Vagina (tissue), 2 donors: ENCODE measurements at regions not wholly inside any gene's neighbourhood (a gene's known extent, or its start where the extent isn't known, plus 50 kb on each side); places are given as distances from the start of the nearest gene placed in this dataset.
"Not testable (repeated sequence)": the region's sequence is repeated elsewhere in the genome, so short reads cannot be mapped to it uniquely, and the experiment has no call there.

ENCODE experiments used
- DNase-seq, 2 donors: peaks; one replicate each; pipeline ENCODE4 v3.0.0-alpha.2; 2017; ENCODE audit errors: extremely low spot score in 2 of 2
- H3K27ac ChIP-seq: fragments of 200-600 bp; sonication (generic); one replicate; pipeline ENCODE4 v1.5.1; 2019
- H3K27me3 ChIP-seq: fragments of 200-600 bp; sonication (generic); one replicate; pipeline ENCODE4 v1.5.1; 2019
- H3K36me3 ChIP-seq, 2 donors: fragments of 200-600 bp; sonication (generic); one replicate each; pipeline ENCODE4 v1.5.1; 2017 to 2019
- H3K4me1 ChIP-seq: fragments of 200-600 bp; sonication (generic); one replicate; pipeline ENCODE4 v1.5.1; 2019
- H3K4me3 ChIP-seq, 2 donors: fragments of 200-600 bp; sonication (generic); 1 replicate in 1 of 2; 2 replicates in 1 of 2; pipeline ENCODE4 v1.5.1; 2016 to 2019
- H3K9me3 ChIP-seq: fragments of 200-600 bp; sonication (generic); one replicate; pipeline ENCODE4 v1.5.1; 2019
- POLR2A ChIP-seq, 2 donors: fragments of 450-650 bp; IDR thresholded peaks; one replicate each; pipeline ENCODE4 v1.6.1; 2017; ENCODE audit warnings: antibody characterized with exemption in 2 of 2, mild to moderate bottlenecking in 2 of 2, moderate library complexity in 2 of 2
- POLR2AphosphoS5 ChIP-seq, 2 donors: sonication (generic); formaldehyde crosslinking; IDR thresholded peaks; one replicate each; pipeline ENCODE4 v1.9.0; 2017; ENCODE audit warnings: antibody characterized with exemption in 2 of 2, mild to moderate bottlenecking in 2 of 2, low read depth in 1 of 2; ENCODE audit not compliant: insufficient read depth in 1 of 2
- intact Hi-C: fragments of 100-400 bp; cut with DNase I; formaldehyde crosslinking; loops from one replicate; pipeline ENCODE4 v1.15.1; 2023
- TF ChIP-seq, protein P1 (sequence below), 3 experiments: fragments of 450-650 bp in 2 of 3; fragments of 200-600 bp in 1 of 3; sonication (generic) in 1 of 3; IDR thresholded peaks; one replicate each; pipeline ENCODE4 v1.5.1; 2017 to 2019; ENCODE audit warnings: antibody characterized with exemption in 3 of 3, mild to moderate bottlenecking in 2 of 3, moderate library complexity in 2 of 3

DNA sequence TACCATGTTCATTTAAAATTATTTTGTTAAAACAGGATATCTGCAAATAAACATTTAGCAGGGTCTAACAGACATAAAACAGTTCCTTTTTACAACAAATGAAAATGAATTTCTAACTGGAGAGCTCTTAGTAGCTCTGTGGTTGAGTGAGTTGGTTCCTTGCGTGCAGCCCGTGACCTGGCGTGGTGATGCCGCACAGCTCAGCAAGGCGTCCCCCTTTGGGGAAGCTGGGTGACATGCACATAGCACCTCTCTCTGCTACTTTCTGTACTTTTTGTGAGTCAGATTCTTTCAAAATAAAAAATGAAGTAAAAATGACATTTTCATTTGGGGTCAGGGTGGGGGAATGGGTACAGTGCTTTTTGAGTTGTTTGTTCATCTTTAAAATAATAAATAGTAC is 73.3 kb upstream of the CRYM start:
- H3K27ac ChIP-seq, intact Hi-C loops, H3K27me3 ChIP-seq, H3K9me3 ChIP-seq, DNase-seq, H3K36me3 ChIP-seq, H3K4me3 ChIP-seq, H3K4me1 ChIP-seq: not testable (repeated sequence)

DNA sequence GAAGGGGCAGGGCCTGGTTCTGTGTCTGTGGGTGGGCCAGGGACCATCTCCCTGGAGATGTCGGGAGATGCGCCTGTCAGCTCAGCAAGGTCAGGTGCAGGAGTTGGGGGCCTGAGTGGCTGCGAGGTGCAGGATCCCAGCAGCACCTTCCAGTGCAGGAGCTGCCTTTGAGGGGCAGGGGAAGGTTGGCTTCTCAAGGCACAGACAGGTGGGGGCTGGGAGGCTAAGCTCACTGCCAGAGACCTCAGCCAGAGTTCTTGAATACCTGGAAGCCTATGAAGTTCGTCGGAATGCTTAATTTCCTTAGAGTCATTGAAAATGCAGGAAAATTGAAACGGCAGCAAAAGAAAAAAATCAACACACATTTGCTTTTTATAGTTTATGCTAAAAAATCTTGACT is 72.8 kb upstream of the CRYM start:
- H3K36me3 ChIP-seq, H3K9me3 ChIP-seq, H3K4me3 ChIP-seq, DNase-seq, H3K27ac ChIP-seq, H3K27me3 ChIP-seq, intact Hi-C loops, H3K4me1 ChIP-seq: not testable (repeated sequence)

GRCh38 chr16:21349336-21349735 is 71.2 kb upstream of the CRYM start:
- H3K27ac ChIP-seq, DNase-seq, intact Hi-C loops, H3K4me3 ChIP-seq, H3K36me3 ChIP-seq, H3K27me3 ChIP-seq, H3K9me3 ChIP-seq, H3K4me1 ChIP-seq: not testable (repeated sequence)

DNA sequence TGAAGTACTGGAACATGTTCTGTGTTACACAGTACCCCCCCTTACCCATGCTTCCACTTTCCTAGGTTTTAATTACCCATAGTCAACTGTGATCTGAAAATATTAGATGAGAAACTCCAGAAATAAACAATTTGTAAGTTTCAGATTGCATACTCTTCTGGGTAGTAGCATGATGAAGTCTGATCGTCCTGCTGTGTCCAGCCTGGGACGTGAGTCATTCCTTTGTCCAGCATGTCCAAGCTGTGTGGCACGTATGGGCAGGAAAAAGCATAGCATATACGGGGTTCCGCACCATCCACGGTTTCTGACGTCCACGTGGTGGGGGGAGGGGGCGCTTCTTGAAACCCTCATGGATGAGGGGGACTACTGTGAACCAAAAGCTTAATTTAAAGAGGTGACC is 70.7 kb upstream of the CRYM start:
- intact Hi-C loops, result not testable (repeated sequence)

GRCh38 chr16:21347538-21347937 is 69.4 kb upstream of the CRYM start:
- H3K36me3 ChIP-seq, H3K4me3 ChIP-seq, H3K4me1 ChIP-seq, DNase-seq, H3K9me3 ChIP-seq, intact Hi-C loops, H3K27ac ChIP-seq, H3K27me3 ChIP-seq: not testable (repeated sequence)

More for the DNA sequence above, 70.7 kb upstream of the CRYM start:
- not testable (repeated sequence) for H3K36me3 ChIP-seq, H3K27me3 ChIP-seq, DNase-seq, H3K4me3 ChIP-seq, H3K4me1 ChIP-seq, H3K27ac ChIP-seq, H3K9me3 ChIP-seq

DNA sequence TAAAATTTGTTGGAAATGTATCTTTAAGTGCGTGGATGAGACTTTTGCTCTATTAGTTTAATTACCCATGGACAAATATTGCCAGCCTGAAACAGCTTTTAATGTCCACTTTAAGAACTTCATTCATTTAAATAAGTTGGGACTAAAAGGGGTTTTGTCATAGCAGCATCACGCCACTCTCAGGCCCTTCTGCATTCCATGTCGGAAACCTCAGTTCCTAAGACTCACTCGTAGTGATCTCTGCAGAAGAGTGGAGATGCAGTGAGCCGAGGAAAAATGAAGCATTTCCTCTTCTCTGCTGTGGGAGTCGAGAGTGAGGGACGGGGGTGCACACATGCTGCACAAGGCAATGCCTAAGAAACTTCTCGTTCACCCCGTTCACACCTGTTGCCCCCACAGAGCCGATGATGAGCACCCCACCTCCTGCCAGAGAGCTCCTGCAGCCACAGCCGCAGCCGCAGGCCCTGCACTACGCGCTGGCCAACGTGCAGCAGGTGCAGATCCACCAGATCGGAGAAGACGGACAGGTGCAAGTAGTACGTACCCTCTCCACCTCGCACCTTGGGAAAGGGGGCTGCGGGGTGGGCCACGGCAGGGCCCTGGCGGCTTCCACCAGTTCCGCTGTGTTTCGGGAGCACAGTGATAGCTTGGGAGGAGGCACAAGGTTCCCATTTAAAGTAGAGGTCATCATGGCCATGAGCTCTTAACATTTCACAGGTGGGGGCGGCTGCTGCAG is 68.8 kb upstream of the CRYM start:
- DNase-seq, H3K27ac ChIP-seq, H3K4me1 ChIP-seq, H3K27me3 ChIP-seq, H3K9me3 ChIP-seq, H3K4me3 ChIP-seq, H3K36me3 ChIP-seq, intact Hi-C loops: not testable (repeated sequence)

DNA sequence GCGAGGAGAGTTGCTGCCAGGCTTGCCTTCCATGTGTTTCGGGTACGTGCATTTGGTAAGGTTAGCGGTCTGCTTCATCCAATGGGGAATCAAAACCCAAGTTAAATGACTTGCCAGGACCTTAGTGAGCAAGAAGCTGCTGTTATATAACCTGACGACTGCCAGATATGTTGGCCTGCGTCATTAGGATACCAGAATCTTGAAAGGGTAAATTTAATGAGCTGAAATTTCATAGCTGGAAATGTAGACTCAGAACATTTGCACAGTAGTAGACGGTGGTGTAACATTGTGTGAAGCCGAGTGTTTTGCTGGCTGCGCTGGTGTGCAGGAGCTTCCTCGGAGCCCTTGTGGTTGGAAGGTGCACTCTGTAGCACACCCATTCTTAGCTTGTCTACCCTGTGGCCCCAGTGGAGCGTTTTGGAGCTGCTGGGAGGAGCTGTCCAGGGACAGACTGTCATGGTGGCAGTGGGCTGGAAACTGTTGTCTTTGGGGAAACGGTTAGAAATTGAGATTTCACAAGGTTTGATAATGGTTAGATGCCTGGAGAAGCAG is 66.3 kb upstream of the CRYM start:
- H3K4me1 ChIP-seq, H3K27me3 ChIP-seq, H3K27ac ChIP-seq, H3K9me3 ChIP-seq, H3K36me3 ChIP-seq, DNase-seq, intact Hi-C loops, H3K4me3 ChIP-seq: not testable (repeated sequence)

GRCh38 chr16:21341101-21341500 is 63.0 kb upstream of the CRYM start:
- intact Hi-C loops, result no loop called here
- H3K27me3 ChIP-seq, result no peaks in the 10 kb centered on the region
- H3K9me3 ChIP-seq, result no peaks in the 10 kb centered on the region
- TF ChIP-seq, protein P1, sequence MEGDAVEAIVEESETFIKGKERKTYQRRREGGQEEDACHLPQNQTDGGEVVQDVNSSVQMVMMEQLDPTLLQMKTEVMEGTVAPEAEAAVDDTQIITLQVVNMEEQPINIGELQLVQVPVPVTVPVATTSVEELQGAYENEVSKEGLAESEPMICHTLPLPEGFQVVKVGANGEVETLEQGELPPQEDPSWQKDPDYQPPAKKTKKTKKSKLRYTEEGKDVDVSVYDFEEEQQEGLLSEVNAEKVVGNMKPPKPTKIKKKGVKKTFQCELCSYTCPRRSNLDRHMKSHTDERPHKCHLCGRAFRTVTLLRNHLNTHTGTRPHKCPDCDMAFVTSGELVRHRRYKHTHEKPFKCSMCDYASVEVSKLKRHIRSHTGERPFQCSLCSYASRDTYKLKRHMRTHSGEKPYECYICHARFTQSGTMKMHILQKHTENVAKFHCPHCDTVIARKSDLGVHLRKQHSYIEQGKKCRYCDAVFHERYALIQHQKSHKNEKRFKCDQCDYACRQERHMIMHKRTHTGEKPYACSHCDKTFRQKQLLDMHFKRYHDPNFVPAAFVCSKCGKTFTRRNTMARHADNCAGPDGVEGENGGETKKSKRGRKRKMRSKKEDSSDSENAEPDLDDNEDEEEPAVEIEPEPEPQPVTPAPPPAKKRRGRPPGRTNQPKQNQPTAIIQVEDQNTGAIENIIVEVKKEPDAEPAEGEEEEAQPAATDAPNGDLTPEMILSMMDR (IDR thresholded peaks at IDR 0.05), result no peak
- TF ChIP-seq POLR2A (IDR thresholded peaks at IDR 0.05) (no peak), POLR2AphosphoS5 (IDR thresholded peaks at IDR 0.05; ENCODE audit: insufficient read depth in 1 of 2, low read depth in 1 of 2) (no peak)
- H3K4me3 ChIP-seq, result no peak overlapping the region
- no peak overlapping the region for H3K27ac ChIP-seq
- no peak for DNase-seq
- peaks cover 0 to 4% of the 10 kb centered on the region in 2 donors for H3K36me3 ChIP-seq
- H3K4me1 ChIP-seq, result no peaks in the 10 kb centered on the region

GRCh38 chr16:21339941-21340340 is 61.9 kb upstream of the CRYM start:
- Histone ChIP-seq H3K27me3 (no peaks in the 10 kb centered on the region), H3K36me3 (peaks cover 0 to 4% of the 10 kb centered on the region in 2 donors), H3K4me1 (no peaks in the 10 kb centered on the region), H3K4me3 (no peak overlapping the region), H3K27ac (no peak overlapping the region), H3K9me3 (no peaks in the 10 kb centered on the region)
- no peak for DNase-seq
- intact Hi-C loops, result no loop called here
- TF ChIP-seq, protein P1 (IDR thresholded peaks at IDR 0.05), result no peak
- TF ChIP-seq POLR2A (IDR thresholded peaks at IDR 0.05) (no peak), POLR2AphosphoS5 (IDR thresholded peaks at IDR 0.05; ENCODE audit: insufficient read depth in 1 of 2, low read depth in 1 of 2) (no peak)
